Islet of Langerhans (tissue), 1 donor: ENCODE measurements at regions not wholly inside any gene's neighbourhood (a gene's known extent, or its start where the extent isn't known, plus 50 kb on each side); places are given as distances from the start of the nearest gene placed in this dataset.

Experiments
- FAIRE-seq: peaks from one replicate; lab custom pipeline; 2011; peaks lifted over from hg19 to GRCh38; lab: Jason Lieb, UNC

DNA sequence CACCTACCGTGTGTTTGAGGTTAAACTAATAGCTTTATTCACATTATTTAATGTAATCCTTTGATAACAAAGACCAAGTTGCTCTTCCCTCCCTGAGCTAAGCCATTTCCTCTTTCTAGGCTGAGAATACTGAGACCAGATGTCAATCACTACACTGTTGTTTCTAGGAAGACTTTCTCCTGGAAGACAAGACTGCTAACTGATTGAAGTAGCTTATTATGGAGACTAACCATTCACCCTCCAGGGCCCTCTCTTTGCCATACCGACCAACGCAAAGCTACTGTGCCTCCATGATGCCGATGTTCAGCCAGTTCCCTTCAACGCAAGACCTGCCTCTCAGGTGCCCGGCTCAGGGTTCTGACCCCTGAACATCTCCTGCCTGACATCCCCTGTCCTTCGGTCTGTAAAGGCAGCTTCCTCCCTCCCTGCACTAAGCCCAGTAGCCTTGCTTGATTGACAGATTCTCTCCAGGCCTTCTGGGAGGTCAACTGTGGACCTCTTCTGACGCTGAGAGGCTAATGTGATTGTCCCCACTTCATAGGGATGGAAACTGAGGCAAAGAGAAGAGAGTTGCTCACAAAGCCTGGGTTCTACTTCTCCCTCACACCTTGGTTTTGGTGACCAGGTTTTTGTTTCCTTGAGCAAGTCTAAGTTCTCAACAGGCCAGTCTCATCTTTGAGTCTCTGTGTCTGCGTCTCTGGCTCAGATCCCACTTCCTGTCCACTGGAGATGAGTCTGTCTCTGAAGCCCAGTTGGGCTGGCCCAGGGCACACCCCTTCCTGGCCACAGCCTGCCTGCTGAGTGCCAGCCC is 259.7 kb upstream of the IRX2 start:
- no peak for FAIRE-seq

DNA sequence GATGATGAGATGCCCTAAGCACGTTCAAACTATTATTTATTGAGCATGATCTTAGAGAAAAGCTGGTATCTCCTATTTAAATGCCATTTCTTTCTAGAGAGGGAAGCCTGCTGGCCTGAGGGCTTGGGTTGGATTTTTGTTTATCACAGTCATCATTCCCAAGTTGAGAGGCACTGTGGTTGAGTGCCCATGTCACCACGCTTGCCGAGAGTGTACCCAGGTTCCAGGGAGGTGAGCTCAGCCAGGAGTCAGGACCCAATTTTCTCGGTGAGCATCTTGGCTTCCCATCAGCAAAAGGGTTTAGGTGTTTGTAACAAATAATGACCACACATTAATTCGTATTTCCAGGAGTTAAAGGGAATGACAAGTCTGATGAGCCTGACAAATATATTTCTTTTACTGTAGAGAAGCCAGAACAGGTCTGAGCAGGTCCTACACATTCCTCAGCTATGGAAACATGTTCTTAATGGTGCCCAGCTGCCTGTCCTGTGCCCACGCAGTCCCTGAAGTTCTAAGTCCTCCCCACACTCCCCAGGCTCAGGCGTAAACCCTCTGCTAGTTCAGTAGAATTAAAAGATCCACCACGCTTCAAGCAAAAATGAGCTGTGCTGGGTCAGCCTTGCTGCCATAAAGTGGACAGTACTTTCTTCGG is 258.9 kb upstream of the IRX2 start:
- no peak for FAIRE-seq

DNA sequence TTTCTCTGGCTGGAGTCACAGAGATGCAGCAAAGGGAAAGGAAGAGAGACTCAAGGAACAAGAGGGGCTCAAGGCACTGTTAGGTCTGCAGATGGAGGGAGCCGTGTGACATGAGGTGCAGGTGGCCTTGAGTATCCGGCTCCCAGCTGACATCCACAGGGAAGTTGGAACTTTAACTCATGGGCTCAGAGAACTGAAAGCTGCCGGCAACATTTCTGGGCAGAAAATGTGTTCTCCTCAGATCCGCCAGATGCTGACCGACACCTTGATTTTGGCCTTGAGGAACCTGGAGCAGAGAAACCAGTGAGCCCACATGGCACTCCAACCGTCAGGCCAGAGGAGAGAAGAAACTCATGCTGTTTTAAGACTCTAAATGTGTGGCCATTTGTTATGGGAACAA is 258.1 kb upstream of the IRX2 start:
- FAIRE-seq, result no peak

DNA sequence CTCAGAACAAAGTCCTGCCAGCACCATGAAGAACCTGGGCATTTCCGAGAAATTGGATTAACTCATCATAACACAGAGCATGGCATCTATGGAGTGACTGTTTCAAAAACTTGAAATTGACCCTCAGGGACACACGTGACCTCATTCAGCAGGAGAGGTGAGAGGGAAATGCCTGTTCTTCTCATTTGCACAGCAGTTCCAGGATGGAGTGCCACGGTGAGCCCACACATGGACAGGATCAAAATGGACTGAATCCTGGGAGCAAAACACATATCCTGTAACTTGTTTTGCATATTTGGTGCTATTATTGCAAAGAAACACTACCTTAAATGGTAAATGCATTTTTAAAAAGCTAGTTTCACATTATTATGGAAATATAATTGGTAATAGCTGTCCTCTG is 256.1 kb upstream of the IRX2 start:
- no peak for FAIRE-seq

DNA sequence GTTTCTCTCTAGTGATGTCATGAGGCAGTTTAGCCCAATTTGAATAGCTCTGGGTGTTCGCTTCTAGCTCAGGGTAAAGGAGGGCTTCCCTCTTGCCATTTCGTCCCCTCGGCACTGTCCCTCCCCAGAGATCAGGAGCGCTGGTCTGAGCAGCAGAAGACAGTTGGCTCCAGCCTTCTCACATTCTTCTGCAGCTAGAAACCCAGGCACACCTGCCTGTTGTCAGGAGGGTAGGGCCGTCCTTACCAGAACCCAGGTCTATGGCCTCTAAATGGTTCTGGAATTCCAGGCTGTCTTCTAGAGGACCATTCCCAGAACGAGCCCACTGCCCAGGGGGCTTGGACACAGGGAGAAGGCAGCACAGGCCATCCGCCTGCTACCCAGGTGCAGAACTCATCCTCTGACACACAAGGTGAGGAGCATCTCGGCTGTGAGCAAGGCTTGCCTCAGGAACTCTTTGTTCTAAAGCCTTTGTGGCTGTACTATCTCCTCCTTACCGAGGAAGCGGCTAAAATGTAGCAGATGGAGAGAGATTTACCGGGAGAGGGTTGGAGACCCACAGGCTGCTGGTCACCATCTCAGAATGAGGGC is 255.6 kb upstream of the IRX2 start:
- FAIRE-seq, result no peak

DNA sequence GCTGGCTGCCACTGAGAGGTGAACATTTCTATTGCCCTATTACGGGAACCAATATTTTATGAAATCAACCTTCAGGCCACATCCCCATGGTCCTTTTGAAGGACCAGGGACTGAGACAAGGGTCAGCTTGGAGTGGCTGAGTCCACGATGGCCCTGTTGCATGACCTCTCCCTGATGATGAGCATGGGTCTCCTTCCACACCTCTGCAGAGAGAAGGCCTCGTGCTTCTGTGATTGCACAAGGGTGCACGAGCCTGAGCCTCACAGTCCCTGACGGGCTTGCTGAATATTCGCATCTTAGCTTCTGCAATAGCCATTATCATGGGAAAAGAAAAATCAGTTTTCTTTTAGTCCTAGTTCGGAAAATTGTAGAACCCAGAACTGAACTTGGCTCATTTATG is 255.0 kb upstream of the IRX2 start:
- no peak for FAIRE-seq

DNA sequence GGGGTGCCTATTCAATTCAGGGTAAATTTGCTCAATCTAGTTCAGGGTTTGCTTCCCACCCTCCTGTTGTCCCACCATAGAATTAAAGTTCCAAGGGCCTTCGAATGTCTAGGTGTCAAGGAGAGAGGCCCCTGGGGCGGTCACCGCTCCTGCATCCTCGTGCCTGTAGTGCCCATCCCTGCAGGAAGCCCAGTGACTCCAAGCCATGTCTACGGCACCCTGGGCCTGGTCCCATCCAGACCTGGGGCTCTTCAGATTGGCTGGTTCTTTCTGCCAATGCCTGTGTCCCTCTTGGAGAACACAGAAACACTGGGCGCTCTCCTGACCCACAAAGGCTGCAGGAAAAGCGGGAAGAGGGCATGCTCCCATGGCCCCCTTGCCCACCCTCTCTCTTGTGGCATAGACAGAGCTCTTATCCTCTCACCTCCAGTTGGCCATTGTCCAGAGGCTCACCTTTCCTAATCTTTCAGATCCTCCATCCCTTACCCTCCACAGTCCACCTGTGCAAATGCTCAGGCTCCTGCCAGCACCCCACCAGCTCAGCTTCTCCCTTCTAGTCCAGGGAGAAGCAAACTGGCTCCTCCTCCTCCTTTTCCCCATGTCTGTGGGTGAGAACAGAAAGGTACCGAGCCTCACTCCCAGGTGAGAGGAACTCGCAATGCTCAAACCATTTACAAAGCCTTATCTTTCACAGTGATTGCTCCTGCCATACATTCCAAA is 253.0 kb upstream of the IRX2 start:
- FAIRE-seq, result no peak

DNA sequence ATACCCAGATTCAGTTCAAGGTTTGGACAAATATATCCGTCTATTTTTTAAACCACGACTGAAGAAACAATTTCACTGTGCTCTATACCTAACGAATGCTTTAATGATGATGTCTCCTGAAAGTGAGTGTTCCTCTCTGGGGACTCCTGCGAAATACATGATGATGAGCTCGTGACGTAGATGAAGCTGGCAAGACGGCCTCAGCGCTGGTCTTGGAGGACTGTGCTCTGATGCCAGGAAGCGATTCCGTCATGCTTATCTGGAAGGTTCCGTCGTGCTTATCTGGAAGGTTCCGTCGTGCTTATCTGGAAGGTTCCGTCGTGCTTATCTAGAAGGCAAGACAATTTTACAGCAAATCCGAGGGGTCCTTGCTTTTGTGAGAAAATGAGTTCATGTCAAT is 250.8 kb upstream of the IRX2 start:
- FAIRE-seq, result no peak

DNA sequence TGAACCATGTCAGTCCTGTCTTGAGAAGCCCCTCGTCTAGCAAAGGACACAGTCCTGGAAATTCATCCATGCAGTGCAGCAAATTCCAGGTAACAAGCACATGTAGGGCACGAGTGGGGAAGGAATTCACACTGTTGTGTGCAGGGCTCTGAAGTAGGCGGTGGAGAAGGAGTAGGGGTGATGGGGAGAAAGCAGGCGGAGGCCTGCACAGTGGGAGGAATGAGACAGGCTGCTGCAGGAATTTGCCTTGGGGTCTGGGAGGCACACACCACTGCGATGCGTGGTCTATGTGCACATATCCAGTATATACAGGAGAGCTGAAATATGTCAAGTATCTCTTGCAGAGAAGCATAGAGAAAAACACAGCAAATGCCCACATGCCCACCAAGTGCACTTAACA is 249.2 kb upstream of the IRX2 start:
- no peak for FAIRE-seq

DNA sequence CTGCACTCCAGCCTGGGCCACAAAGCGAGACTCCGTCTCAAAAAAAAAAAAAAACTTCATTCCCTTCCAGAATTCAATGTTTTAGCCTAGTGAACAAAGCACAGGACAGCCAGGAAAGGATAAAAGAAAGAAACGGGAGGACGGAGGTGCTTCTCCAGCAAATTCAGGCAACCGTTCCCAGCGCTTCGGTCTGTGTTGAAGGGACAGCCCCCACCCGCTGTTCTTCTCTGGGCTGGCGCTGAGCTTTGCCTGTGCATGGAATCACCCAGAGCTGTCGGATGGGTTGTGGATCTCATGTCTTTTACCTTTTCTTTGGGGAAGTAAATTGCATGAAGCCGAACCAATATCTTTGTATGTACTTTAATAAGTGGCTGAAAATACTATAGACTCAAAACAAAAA is 248.4 kb upstream of the IRX2 start:
- no peak for FAIRE-seq

DNA sequence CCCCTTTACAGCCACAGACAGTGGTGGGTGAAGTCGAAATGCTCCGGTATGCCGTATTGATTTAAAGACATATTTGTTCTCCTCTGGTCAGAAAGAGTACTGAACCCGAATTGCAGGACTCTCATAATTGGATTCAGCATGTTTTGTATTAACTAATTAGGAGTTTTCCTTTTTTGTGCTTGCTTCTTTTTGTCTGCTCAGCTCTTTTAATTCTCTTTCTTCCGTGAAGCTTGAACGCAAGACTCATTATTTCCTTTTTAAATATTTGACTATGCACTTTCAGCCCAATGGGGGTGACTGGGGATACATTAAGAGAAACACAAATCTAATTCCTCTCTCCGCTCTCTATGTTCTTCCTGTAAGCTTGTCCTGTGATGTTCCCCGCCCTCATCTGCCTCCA is 246.6 kb upstream of the IRX2 start:
- FAIRE-seq, result no peak

DNA sequence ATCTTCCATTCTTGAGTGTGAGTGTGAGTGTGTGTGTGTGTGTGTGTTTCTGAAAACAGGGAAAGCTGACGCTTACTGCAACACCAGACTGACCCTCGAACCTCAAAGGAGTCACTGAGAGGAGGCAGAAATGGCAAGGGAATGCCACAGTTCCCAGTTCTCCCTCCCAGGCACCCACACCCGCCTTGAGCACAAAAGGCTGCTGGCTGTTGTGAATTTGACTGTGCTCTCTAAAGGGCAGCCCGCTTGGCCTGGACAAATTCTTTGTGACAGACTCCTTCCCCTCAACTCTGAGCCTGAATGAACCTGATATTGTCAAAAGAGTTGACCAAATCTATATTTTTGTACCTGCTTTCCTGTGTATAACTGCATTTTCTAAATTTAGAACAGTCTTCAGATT is 245.7 kb upstream of the IRX2 start:
- FAIRE-seq, result no peak

DNA sequence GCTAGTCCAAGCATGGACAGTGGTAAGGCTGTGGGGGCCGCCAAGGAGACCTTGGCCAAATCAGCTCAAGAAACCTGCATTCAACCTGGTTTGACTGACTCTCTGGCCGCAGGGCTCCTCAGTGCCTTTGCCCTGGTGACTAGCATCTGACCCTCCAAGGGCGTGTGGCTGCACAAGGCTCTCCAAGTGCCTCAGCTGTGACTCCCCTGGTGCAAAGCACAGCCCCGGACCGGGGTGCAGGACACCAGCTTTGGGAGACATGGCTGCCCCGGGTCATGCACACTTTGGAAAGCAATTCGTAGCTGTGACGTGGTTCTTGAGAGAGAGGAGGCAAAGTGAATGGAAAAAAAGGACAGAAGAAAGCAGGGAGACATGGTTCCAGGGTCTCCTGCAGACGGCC is 245.2 kb upstream of the IRX2 start:
- no peak for FAIRE-seq

DNA sequence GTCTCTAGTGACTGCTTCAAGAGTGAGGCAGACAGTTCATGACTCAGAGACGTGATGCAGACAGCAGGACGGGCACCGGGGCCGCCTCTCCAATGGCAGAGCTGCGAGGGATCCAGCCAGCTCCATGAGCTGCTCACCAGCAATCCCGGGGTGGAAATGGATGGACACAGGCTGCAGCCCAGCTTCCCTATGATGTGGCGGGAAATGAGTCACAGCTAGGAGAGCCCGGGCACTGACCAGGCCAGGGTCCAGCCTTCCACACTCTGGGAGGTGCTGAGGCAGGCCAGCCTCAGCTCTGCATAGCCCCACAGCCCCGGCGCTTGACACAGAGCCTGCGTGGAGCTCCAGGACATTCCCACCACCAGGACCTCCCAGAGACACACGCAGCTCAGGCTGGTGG is 244.8 kb upstream of the IRX2 start:
- FAIRE-seq, result no peak

DNA sequence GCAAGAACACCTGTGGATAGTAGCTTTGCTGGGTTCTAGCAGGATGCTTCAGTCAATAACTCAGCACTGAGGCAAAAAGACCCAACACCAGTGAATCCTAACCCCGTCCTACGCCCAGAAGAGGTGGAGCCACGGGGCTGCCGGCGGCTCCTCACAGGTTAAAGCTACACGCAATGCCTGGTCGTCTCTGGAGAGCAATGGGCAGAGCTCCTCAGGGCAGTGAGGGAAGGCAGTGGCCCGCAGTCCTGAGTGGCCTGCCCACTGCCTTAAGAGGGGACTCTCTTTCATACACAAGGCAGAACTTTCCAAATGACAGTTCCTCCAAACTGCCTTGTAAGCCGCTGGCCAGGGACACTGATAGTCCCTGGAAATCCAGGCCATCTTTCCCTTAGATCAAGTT is 244.2 kb upstream of the IRX2 start:
- FAIRE-seq, result no peak

DNA sequence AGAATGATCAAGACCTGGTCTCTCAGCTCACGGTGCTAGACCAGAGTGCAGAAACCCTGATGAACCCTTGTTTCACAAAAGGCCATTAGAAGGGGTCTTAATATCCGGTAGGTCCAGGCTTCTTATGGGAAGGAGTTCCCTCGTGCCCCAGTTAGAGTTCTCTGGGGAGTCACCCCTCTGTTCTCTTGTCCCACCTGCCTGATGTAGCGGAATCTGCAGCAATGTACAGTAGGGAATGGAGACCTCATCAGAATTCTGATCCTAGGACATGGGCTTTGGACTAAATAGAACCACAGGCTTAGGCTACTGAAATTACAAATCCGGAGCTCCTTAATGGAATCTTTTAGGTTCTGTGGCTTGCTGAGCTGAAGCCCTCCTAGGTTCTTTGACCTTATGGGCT is 243.6 kb upstream of the IRX2 start:
- FAIRE-seq, result no peak

DNA sequence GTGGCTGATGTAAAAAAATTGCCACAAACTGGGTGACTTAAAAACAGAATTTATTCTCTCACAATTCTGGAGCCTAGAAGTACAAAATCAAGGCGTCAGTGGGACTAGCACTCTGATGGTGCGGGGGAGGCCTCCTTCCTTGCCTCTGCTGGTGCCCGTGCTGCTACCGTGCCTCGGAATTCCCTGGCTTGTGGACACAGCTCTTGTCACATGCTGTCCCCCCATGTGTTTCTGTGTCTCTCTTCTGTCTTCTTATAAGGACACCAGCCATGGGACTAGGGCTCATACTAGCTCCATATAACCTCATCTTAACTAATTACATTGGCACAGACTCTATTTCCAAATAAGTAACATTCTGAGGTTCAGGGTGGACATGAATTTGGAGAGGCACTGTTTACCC is 242.3 kb upstream of the IRX2 start:
- no peak for FAIRE-seq

DNA sequence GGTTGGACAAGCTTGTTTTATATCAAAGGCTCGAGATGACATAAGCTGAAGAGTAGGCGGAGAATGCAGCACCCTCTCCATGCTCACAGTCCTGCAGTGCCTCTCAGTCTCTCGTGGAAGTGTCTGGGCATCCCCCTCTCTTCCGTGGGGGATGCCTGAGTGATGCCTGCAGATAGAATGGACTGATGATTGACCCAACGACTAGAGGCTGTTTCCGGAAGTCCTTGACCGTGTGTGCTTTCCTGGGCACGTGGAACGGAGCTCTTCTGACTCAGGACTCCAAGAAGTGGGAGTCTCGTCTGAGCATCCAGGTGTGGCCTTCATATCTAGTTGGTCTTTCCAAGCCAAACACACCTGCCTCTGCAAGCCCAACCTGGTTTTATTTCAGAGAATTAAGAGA is 241.8 kb upstream of the IRX2 start:
- FAIRE-seq, result no peak

DNA sequence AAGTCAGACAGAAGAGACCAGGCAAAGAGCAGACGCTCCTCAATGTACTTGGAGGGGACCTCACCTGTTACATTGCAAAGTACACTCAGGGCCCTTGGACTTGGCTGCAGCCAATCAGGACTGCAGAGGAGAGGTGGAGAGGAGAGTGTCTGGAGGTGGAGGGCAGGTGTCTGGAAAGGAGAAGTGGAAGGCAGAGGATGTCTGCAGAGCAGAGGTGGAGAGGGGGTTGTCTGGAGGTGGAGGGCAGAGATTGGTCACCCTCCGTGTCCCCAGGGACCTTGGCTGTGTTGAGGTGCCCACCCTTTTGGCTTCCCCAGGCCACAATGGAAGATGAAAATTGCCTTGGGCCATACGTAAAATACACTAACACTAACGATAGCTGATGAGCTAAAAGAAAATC is 241.3 kb upstream of the IRX2 start:
- FAIRE-seq, result no peak

DNA sequence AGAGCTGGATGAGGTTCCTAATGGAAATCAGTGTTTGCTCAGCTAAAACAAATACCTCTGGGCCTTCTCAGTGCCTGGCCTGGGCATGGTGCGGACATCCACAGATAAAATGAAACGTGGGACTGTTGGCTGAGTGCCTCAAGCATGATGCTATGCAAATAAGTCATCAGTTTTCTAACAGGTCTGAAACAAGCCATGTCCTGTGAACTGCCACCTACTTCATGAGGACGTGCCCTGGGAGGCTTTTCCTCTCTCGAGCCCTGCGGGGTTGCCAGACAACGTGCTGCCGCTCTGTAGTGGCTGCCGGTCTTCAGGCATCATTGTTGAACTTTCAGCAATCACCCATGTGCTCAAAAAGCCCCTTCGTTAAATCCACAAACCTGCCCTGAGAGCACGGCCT is 240.4 kb upstream of the IRX2 start:
- no peak for FAIRE-seq

DNA sequence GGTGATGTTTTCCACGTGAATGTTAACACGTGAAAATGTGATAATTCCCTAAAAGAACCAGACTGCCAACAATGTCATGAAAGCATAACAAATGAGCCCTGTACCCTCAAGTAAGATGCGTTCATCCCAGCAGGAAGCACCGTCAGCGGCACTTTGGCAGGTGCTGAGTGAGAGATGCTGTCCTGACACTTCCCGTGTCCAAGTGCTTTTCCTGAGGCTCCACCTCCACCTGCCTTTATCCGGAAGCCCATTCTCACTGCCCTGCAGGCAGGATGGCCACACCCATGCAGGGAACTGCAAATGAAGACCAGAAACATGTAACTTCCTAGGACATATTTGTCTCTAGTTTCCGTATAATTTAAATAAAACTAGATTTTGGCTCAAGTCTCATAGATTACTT is 238.0 kb upstream of the IRX2 start:
- FAIRE-seq, result no peak

DNA sequence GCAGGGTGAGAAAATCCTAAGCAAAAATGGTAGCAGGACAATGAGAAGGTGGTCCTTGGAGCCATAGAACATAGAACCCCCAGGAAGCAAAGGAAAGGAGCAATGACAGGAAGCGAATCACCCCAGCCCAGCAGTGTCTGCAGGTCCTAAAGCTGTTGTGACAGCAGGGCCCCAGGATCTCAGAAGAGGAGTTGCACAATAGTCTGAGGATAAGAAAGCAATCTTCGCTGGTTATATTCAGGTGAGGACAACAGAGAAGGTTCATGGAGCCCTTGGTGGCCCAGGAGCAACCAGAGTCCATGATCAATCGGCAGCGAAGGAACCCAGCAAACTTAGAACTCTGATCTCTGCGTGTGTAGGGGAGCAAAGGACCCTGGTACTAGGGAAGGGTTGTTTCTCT is 234.8 kb upstream of the IRX2 start:
- no peak for FAIRE-seq

DNA sequence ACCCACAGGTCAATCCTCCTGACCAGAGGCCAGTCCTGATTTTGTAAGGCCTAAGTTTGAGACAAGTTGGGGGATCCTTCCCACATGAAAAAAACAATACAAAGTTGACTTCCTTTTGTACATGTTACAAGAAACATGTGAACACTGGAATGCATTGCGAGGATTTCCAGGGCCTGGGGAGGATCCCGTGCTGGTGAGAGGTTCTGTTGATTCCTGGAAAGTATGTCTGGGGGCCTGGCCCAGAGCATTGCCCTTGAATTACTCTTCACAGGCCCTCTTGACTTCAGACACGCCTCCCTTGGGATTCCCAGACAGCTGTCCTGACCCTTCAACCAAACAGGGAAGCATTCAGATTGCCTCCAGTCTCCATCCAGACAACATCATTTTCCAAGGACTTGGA is 234.2 kb upstream of the IRX2 start:
- FAIRE-seq, result no peak
